ENCODE measurements at regions not wholly inside any gene's neighbourhood (a gene's known extent, or its start where the extent isn't known, plus 50 kb on each side); places are given as distances from the start of the nearest gene placed in this dataset.

DNA sequence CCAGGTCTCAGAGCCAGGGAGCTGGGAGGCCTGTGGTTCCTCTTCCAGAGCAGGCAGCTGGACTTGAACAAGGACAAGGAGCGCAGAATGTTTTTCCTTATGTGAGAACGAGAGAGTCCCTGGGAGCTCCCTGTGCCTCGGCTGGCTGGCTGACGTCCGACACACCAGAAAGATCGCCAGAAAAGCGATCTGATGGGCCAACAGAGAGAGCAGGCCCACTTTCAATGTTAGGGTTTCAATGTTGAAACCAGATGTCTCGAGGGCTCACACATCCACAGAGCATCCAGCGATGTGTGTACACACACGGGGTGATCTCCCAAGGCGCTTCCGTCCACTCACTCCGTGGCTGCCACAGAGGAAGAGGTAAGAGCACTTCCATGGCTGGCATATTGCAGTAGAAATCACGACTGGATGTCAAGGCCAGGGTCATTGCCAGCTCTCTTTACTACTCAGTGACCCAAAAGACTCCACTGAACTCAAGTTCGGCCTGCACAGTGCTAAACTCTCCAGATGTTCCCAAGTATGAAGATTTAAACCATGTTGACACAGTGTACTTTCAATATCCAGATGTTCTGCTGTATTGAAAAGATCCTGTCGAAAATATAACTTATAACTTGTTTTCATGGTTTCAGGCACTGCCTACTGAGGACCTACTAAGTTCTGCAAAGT lies 70.8 kb upstream of the FOXC1 start:
- no peak overlapping the region for H3K9ac ChIP-seq (ENCODE audit: low read length)
- no peak overlapping the region for H3K4me2 ChIP-seq (replicated peaks; ENCODE audit: low read depth, low read length, poor library complexity, severe bottlenecking)
- H3K9me3 Mint-ChIP-seq (ENCODE audit: insufficient read depth): no peaks in the 10 kb centered on the region
- no peaks in the 10 kb centered on the region for H3K27me3 ChIP-seq (replicated peaks in 1 of 4; ENCODE audit: control extremely low read depth in 1 of 4, control insufficient read depth in 3 of 4, insufficient read depth in 4 of 4, low read length in 3 of 4)
- H4K20me1 ChIP-seq (ENCODE audit: control insufficient read depth, insufficient read depth, low read length, poor library complexity, severe bottlenecking): no peaks in the 10 kb centered on the region
- H3K79me2 ChIP-seq (ENCODE audit: control insufficient read depth, insufficient read depth, low read length): no peaks in the 10 kb centered on the region
- no peaks in the 10 kb centered on the region for H3K4me1 ChIP-seq (ENCODE audit: control insufficient read depth in 2 of 2, insufficient read depth in 2 of 2, low read length in 2 of 2)
- ATAC-seq (ENCODE audit: low read depth) (no peak), DNase-seq (no peak)
- no peak overlapping the region for H2AFZ ChIP-seq (ENCODE audit: insufficient read depth, low read depth, low read length, poor library complexity, severe bottlenecking)
- no peak overlapping the region for H3K27ac Mint-ChIP-seq
- no peaks in the 10 kb centered on the region for H3K36me3 ChIP-seq (replicated peaks in 1 of 2; ENCODE audit: control extremely low read depth in 1 of 2, control insufficient read depth in 1 of 2, extremely low read depth in 1 of 2, insufficient read depth in 2 of 2, low read length in 1 of 2)
- H3K4me3 ChIP-seq (ENCODE audit: control extremely low read depth in 1 of 5, extremely low read depth in 1 of 5, insufficient read depth in 1 of 5, low read depth in 2 of 5, low read length in 4 of 5): no peak overlapping the region
- H3K4me1 Mint-ChIP-seq: no peaks in the 10 kb centered on the region
- no peaks in the 10 kb centered on the region for H3K9me3 ChIP-seq (ENCODE audit: control extremely low read depth in 1 of 3, control insufficient read depth in 2 of 3, insufficient read depth in 1 of 3, low read length in 2 of 3)
- ChIA-PET POLR2A (no interaction called here), CTCF (no interaction called here)
- 95% methylated on average over 14 of the region's 16 CpGs for WGBS (ENCODE audit: insufficient coverage)
- H3K27ac ChIP-seq (ENCODE audit: low read length in 2 of 2): no peak overlapping the region
- TF ChIP-seq, protein P1, sequence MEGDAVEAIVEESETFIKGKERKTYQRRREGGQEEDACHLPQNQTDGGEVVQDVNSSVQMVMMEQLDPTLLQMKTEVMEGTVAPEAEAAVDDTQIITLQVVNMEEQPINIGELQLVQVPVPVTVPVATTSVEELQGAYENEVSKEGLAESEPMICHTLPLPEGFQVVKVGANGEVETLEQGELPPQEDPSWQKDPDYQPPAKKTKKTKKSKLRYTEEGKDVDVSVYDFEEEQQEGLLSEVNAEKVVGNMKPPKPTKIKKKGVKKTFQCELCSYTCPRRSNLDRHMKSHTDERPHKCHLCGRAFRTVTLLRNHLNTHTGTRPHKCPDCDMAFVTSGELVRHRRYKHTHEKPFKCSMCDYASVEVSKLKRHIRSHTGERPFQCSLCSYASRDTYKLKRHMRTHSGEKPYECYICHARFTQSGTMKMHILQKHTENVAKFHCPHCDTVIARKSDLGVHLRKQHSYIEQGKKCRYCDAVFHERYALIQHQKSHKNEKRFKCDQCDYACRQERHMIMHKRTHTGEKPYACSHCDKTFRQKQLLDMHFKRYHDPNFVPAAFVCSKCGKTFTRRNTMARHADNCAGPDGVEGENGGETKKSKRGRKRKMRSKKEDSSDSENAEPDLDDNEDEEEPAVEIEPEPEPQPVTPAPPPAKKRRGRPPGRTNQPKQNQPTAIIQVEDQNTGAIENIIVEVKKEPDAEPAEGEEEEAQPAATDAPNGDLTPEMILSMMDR (IDR thresholded peaks at IDR 0.05): no peak
- TF ChIP-seq EZH2 (IDR thresholded peaks at IDR 0.05; ENCODE audit: borderline replicate concordance, insufficient read depth, low read depth, low read length, poor library complexity, severe bottlenecking): no peak
- intact Hi-C loops (cut with micrococcal nuclease): no loop called here
- no peak overlapping the region for H3K4me3 Mint-ChIP-seq
- peaks cover 7% of the 10 kb centered on the region for H3K27me3 Mint-ChIP-seq

DNA sequence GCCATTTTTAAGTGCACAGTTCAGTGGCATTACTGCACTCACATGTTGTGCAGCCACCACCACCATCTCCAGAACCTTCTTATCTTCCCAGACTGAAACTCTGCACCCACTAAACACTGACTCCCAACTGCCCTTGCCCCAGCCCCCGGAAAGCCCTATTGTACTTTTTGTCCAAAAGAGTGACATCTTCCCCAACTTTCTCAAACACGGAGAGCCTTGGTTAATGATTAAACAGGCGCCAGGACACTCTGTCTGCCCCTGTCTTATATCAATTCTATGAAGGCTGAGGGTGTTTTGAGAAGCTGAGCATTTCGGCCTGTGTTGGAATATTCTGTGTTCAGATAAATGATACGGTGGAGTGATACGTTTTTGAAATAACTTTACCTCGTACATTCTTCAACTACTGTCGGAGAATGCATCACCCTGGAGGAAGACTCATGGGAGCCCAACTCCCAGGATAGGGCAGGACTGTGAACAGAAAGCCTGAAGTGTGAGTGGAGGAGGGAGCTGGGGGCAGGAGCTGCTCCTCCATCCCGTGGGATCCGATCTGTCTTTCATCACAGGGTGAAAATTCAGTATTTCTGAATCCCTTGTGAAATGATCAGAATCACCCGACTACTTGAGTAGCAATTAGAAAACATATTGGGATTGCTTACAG lies 68.7 kb upstream of the FOXC1 start:
- H3K27ac Mint-ChIP-seq: no peak overlapping the region

More for the DNA sequence above, 68.7 kb upstream of the FOXC1 start:
- H3K36me3 ChIP-seq (replicated peaks in 1 of 2; ENCODE audit: control extremely low read depth in 1 of 2, control insufficient read depth in 1 of 2, extremely low read depth in 1 of 2, insufficient read depth in 2 of 2, low read length in 1 of 2): no peaks in the 10 kb centered on the region
- no peak for TF ChIP-seq EZH2 (IDR thresholded peaks at IDR 0.05; ENCODE audit: borderline replicate concordance, insufficient read depth, low read depth, low read length, poor library complexity, severe bottlenecking)
- TF ChIP-seq, protein P1 (IDR thresholded peaks at IDR 0.05): no peak
- ATAC-seq (ENCODE audit: low read depth) (no peak), DNase-seq (no peak)
- no peaks in the 10 kb centered on the region for H3K79me2 ChIP-seq (ENCODE audit: control insufficient read depth, insufficient read depth, low read length)
- ChIA-PET POLR2A (no interaction called here), CTCF (no interaction called here)
- no peak overlapping the region for H2AFZ ChIP-seq (ENCODE audit: insufficient read depth, low read depth, low read length, poor library complexity, severe bottlenecking)
- no peaks in the 10 kb centered on the region for H3K27me3 ChIP-seq (replicated peaks in 1 of 4; ENCODE audit: control extremely low read depth in 1 of 4, control insufficient read depth in 3 of 4, insufficient read depth in 4 of 4, low read length in 3 of 4)
- H4K20me1 ChIP-seq (ENCODE audit: control insufficient read depth, insufficient read depth, low read length, poor library complexity, severe bottlenecking): no peaks in the 10 kb centered on the region
- H3K4me1 ChIP-seq (ENCODE audit: control insufficient read depth in 2 of 2, insufficient read depth in 2 of 2, low read length in 2 of 2): no peaks in the 10 kb centered on the region
- intact Hi-C loops (cut with micrococcal nuclease): no loop called here
- no peaks in the 10 kb centered on the region for H3K4me1 Mint-ChIP-seq
- no peaks in the 10 kb centered on the region for H3K9me3 ChIP-seq (ENCODE audit: control extremely low read depth in 1 of 3, control insufficient read depth in 2 of 3, insufficient read depth in 1 of 3, low read length in 2 of 3)
- H3K4me3 ChIP-seq (ENCODE audit: control extremely low read depth in 1 of 5, extremely low read depth in 1 of 5, insufficient read depth in 1 of 5, low read depth in 2 of 5, low read length in 4 of 5): no peak overlapping the region
- H3K4me2 ChIP-seq (replicated peaks; ENCODE audit: low read depth, low read length, poor library complexity, severe bottlenecking): no peak overlapping the region
- H3K9me3 Mint-ChIP-seq (ENCODE audit: insufficient read depth): no peaks in the 10 kb centered on the region
- no peak overlapping the region for H3K9ac ChIP-seq (ENCODE audit: low read length)
- peaks cover 7% of the 10 kb centered on the region for H3K27me3 Mint-ChIP-seq
- H3K27ac ChIP-seq (ENCODE audit: low read length in 2 of 2): no peak overlapping the region
- 75% methylated on average over 3 of the region's 11 CpGs for WGBS (ENCODE audit: insufficient coverage)
- no peak overlapping the region for H3K4me3 Mint-ChIP-seq
